Stomach (tissue), 8 donors: ENCODE measurements at regions not wholly inside any gene's neighbourhood (a gene's known extent, or its start where the extent isn't known, plus 50 kb on each side); places are given as distances from the start of the nearest gene placed in this dataset.
"Not testable (repeated sequence)": the region's sequence is repeated elsewhere in the genome, so short reads cannot be mapped to it uniquely, and the experiment has no call there.

ENCODE experiments used
- DNase-seq, 2 donors: peaks; one replicate each; pipeline versions ENCODE4 v3.0.0 to v3.0.0-alpha.2; 2013 to 2019
- H3K27ac ChIP-seq, 5 donors: fragments of 200-600 bp in 4 of 5; sonication (generic) in 4 of 5; one replicate each; pipeline ENCODE4 v1.5.1; 2013 to 2019; ENCODE audit warnings: mild to moderate bottlenecking in 1 of 5, moderate library complexity in 1 of 5
- H3K27me3 ChIP-seq, 3 donors: fragments of 200-600 bp; sonication (generic); one replicate each; pipeline ENCODE4 v1.5.1; 2017 to 2019; ENCODE audit warnings: mixed run types in 1 of 3
- H3K36me3 ChIP-seq, 4 donors: fragments of 200-600 bp; sonication (generic); 1 replicate in 3 of 4; 2 replicates in 1 of 4; pipeline ENCODE4 v1.5.1; 2016 to 2019
- H3K4me1 ChIP-seq, 4 donors: fragments of 200-600 bp; sonication (generic); one replicate each; pipeline ENCODE4 v1.5.1; 2016 to 2019
- H3K4me3 ChIP-seq, 4 donors: fragments of 200-600 bp; sonication (generic) in 3 of 4; one replicate each; pipeline ENCODE4 v1.5.1; 2016 to 2019; ENCODE audit warnings: mild to moderate bottlenecking in 1 of 4
- H3K9me3 ChIP-seq, 4 donors: fragments of 200-600 bp; sonication (generic); one replicate each; pipeline ENCODE4 v1.5.1; 2016 to 2019
- CTCF ChIP-seq, 7 experiments: fragments of 450-650 bp in 4 of 7; fragments of 200-600 bp in 3 of 7; sonication (generic) in 3 of 7; IDR thresholded peaks; one replicate each; pipeline ENCODE4 v1.5.1; 2016 to 2019; ENCODE audit warnings: antibody characterized with exemption in 7 of 7, control low read depth in 2 of 7, mild to moderate bottlenecking in 1 of 7
- EP300 ChIP-seq: sonication (generic); formaldehyde crosslinking; IDR thresholded peaks from one replicate; pipeline ENCODE4 v1.6.1; 2017; ENCODE audit warnings: antibody characterized with exemption
- POLR2A ChIP-seq, 4 donors: fragments of 450-650 bp; IDR thresholded peaks; one replicate each; pipeline ENCODE4 v1.6.1; 2016; ENCODE audit warnings: antibody characterized with exemption in 4 of 4, control low read depth in 2 of 4, mild to moderate bottlenecking in 1 of 4, moderate library complexity in 1 of 4
- POLR2AphosphoS5 ChIP-seq, 3 donors: sonication (generic); formaldehyde crosslinking; IDR thresholded peaks; one replicate each; pipeline ENCODE4 v1.6.1; 2016; ENCODE audit warnings: antibody characterized with exemption in 3 of 3
- WGBS, 5 donors: extraction: QIAGEN DNeasy Blood & Tissue Kit in 3 of 5; methylation state at CpG; one replicate each; pipeline versions ENCODE4 v1.1.5 to v1.1.7; 2013 to 2018; 5-methylcytosine and 5-hydroxymethylcytosine counted together
- intact Hi-C: fragments of 100-400 bp; cut with DNase I; formaldehyde crosslinking; loops from one replicate; pipeline ENCODE4 v1.15.1; 2023; ENCODE audit warnings: low total_unique reads
- donor health status: healthy with polysubstance abuse.
- donor health status: Bipolar disorder and iron deficiency.
- donor health status: healthy.

GRCh38 chr4:181897935-181898334 is 345.3 kb upstream of the TENM3 start:
- Histone ChIP-seq H3K27ac (no peak overlapping the region), H3K4me1 (no peaks in the 10 kb centered on the region), H3K9me3 (no peaks in the 10 kb centered on the region), H3K36me3 (no peaks in the 10 kb centered on the region), H3K4me3 (no peak overlapping the region), H3K27me3 (no peaks in the 10 kb centered on the region)
- 58 to 71% (median 63%) methylated on average over 2 of the region's 2 CpGs for WGBS, 5 donors
- TF ChIP-seq EP300 (no peak), POLR2AphosphoS5 (IDR thresholded peaks at IDR 0.05) (no peak)
- intact Hi-C loops = no loop called here
- no peak for DNase-seq

- H3K27ac ChIP-seq, H3K27me3 ChIP-seq, H3K9me3 ChIP-seq, H3K4me1 ChIP-seq, DNase-seq, H3K36me3 ChIP-seq, intact Hi-C loops, H3K4me3 ChIP-seq: not testable (repeated sequence)
- 78 to 95% (median 93%) methylated on average over 2 of the region's 2 CpGs for WGBS, 5 donors
These were observed 340.8 kb upstream of the TENM3 start for GRCh38 chr4:181902404-181902803.

- no peak for TF ChIP-seq EP300
- no peak for TF ChIP-seq POLR2A (IDR thresholded peaks at IDR 0.05)
- TF ChIP-seq POLR2AphosphoS5 (IDR thresholded peaks at IDR 0.05) = no peak
- no peak for TF ChIP-seq CTCF (IDR thresholded peaks at IDR 0.05)
- intact Hi-C loops = no loop called here
- Histone ChIP-seq H3K4me1 (no peaks in the 10 kb centered on the region), H3K9me3 (peaks cover 0 to 9% (median 5%) of the 10 kb centered on the region in 4 donors), H3K27me3 (no peaks in the 10 kb centered on the region), H3K36me3 (no peaks in the 10 kb centered on the region), H3K4me3 (no peak overlapping the region), H3K27ac (no peak overlapping the region)
- no peak for DNase-seq
- 82 to 93% (median 87%) methylated on average over 4 of the region's 4 CpGs for WGBS, 5 donors
These were observed 337.5 kb upstream of the TENM3 start for GRCh38 chr4:181905708-181906107.

GRCh38 chr4:181908168-181908567 is 335.0 kb upstream of the TENM3 start:
- intact Hi-C loops = no loop called here
- H3K36me3 ChIP-seq = no peaks in the 10 kb centered on the region
- H3K27ac ChIP-seq = no peak overlapping the region
- TF ChIP-seq EP300 = no peak
- TF ChIP-seq POLR2A (IDR thresholded peaks at IDR 0.05) = no peak
- no peak for TF ChIP-seq POLR2AphosphoS5 (IDR thresholded peaks at IDR 0.05)
- TF ChIP-seq CTCF (IDR thresholded peaks at IDR 0.05) = no peak
- WGBS, 5 donors = 63 to 87% (median 78%) methylated on average over 1 of the region's 1 CpG
- no peaks in the 10 kb centered on the region for H3K4me1 ChIP-seq
- H3K27me3 ChIP-seq = no peaks in the 10 kb centered on the region
- H3K4me3 ChIP-seq = no peak overlapping the region
- H3K9me3 ChIP-seq = peaks cover 0 to 14% (median 11%) of the 10 kb centered on the region in 4 donors
- no peak for DNase-seq

GRCh38 chr4:181909368-181909767 is 333.8 kb upstream of the TENM3 start:
- 55 to 70% (median 64%) methylated on average over 6 of the region's 6 CpGs for WGBS, 5 donors
- TF ChIP-seq POLR2A (IDR thresholded peaks at IDR 0.05) (no peak), POLR2AphosphoS5 (IDR thresholded peaks at IDR 0.05) (no peak), EP300 (no peak), CTCF (IDR thresholded peaks at IDR 0.05) (no peak)
- Histone ChIP-seq H3K4me3 (no peak overlapping the region), H3K36me3 (no peaks in the 10 kb centered on the region), H3K4me1 (no peaks in the 10 kb centered on the region), H3K9me3 (peaks cover 0 to 26% (median 13%) of the 10 kb centered on the region in 4 donors), H3K27me3 (no peaks in the 10 kb centered on the region), H3K27ac (no peak overlapping the region)
- intact Hi-C loops = no loop called here
- no peak for DNase-seq
